Right atrium auricular region (tissue), 2 donors: ENCODE measurements at regions not wholly inside any gene's neighbourhood (a gene's known extent, or its start where the extent isn't known, plus 50 kb on each side); places are given as distances from the start of the nearest gene placed in this dataset.

ENCODE experiments used
- DNase-seq: peaks from one replicate; pipeline ENCODE4 v3.0.0-alpha.2; 2019; ENCODE audit warnings: low spot score
- H3K27ac ChIP-seq, 2 donors: fragments of 200-600 bp; sonication (generic); 1 replicate in 1 of 2; 2 replicates in 1 of 2; pipeline ENCODE4 v1.5.1; 2016 to 2019
- H3K27me3 ChIP-seq, 2 donors: fragments of 200-600 bp; sonication (generic); one replicate each; pipeline versions ENCODE4 v1.5.1 to v1.6.0; 2017 to 2019
- H3K36me3 ChIP-seq: fragments of 200-600 bp; sonication (generic); one replicate; pipeline ENCODE4 v1.5.1; 2016
- H3K4me1 ChIP-seq, 2 donors: fragments of 200-600 bp; sonication (generic); one replicate each; pipeline versions ENCODE4 v1.5.1 to v1.6.0; 2017 to 2019
- H3K4me3 ChIP-seq, 2 donors: fragments of 200-600 bp; sonication (generic); 1 replicate in 1 of 2; 2 replicates in 1 of 2; pipeline ENCODE4 v1.5.1; 2017 to 2019; ENCODE audit warnings: mild to moderate bottlenecking in 1 of 2, moderate library complexity in 1 of 2
- H3K9me3 ChIP-seq, 2 donors: fragments of 200-600 bp; sonication (generic); one replicate each; pipeline ENCODE4 v1.5.1; 2019
- CTCF ChIP-seq, 2 donors: fragments of 200-600 bp; sonication (generic); IDR thresholded peaks; one replicate each; pipeline ENCODE4 v1.5.1; 2019; ENCODE audit warnings: antibody characterized with exemption in 2 of 2

GRCh38 chr2:139230881-139231280 lies 450.7 kb upstream of the NXPH2 start:
- no peak for DNase-seq
- no peak overlapping the region for H3K4me3 ChIP-seq
- TF ChIP-seq CTCF (IDR thresholded peaks at IDR 0.05) = no peak
- no peaks in the 10 kb centered on the region for H3K9me3 ChIP-seq
- H3K4me1 ChIP-seq = no peaks in the 10 kb centered on the region
- H3K27me3 ChIP-seq = no peaks in the 10 kb centered on the region
- no peaks in the 10 kb centered on the region for H3K36me3 ChIP-seq
- no peak overlapping the region for H3K27ac ChIP-seq

- no peaks in the 10 kb centered on the region for H3K9me3 ChIP-seq
- no peak for DNase-seq
These were observed 448.1 kb upstream of the NXPH2 start for GRCh38 chr2:139228276-139228675.

GRCh38 chr2:139225961-139226360 lies 445.8 kb upstream of the NXPH2 start:
- TF ChIP-seq CTCF (IDR thresholded peaks at IDR 0.05) = no peak
- Histone ChIP-seq H3K9me3 (no peaks in the 10 kb centered on the region), H3K4me1 (no peaks in the 10 kb centered on the region), H3K4me3 (no peak overlapping the region), H3K27ac (no peak overlapping the region), H3K27me3 (no peaks in the 10 kb centered on the region), H3K36me3 (no peaks in the 10 kb centered on the region)
- DNase-seq = no peak

More at GRCh38 chr2:139228276-139228675, 448.1 kb upstream of the NXPH2 start:
- Histone ChIP-seq H3K4me3 (no peak overlapping the region), H3K36me3 (no peaks in the 10 kb centered on the region), H3K27ac (no peak overlapping the region), H3K4me1 (no peaks in the 10 kb centered on the region), H3K27me3 (no peaks in the 10 kb centered on the region)
- TF ChIP-seq CTCF (IDR thresholded peaks at IDR 0.05) = no peak

DNA sequence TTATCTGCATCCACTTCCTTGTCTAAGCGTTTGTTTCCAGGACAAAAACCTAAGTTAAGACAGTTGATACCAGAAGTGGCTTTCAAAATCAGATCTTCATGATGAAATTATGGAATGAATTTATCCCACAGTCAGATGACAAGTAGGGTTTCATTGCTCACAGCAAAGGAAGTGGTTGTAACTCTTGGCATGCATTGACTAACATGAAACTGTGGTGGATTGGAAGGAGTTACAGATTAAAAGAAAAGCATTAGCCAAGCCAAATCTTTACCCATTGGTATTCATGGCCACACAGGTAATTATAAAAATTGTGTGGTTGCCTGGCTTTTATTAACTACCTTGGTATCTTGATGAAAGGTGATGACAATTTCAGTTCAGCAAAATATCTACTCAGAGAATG lies 438.0 kb upstream of the NXPH2 start:
- H3K4me3 ChIP-seq = no peak overlapping the region
- no peaks in the 10 kb centered on the region for H3K4me1 ChIP-seq
- H3K9me3 ChIP-seq = no peaks in the 10 kb centered on the region
- no peak overlapping the region for H3K27ac ChIP-seq
- TF ChIP-seq CTCF (IDR thresholded peaks at IDR 0.05) = no peak
- no peaks in the 10 kb centered on the region for H3K36me3 ChIP-seq
- no peak for DNase-seq
- no peaks in the 10 kb centered on the region for H3K27me3 ChIP-seq

DNA sequence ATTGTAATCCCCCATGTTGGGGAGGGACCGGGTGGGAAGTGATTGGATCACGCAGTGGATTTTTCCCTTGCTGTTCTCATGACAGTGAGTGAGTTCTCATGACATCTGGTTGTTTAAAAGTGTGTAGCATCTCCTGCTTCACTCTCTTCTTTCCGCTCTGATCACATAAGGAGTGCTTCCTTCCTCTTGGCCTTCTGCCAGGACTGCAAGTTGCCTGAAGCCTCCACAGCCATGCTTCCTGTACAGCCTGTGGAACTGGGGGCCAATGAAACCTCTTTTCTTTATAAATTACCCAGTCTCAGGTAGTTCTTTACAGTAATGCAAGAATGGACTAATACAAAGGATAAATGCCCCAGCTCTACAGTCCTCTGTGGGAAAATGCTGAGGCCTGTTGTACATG lies 437.5 kb upstream of the NXPH2 start:
- no peaks in the 10 kb centered on the region for H3K36me3 ChIP-seq
- no peaks in the 10 kb centered on the region for H3K4me1 ChIP-seq
- H3K9me3 ChIP-seq = no peaks in the 10 kb centered on the region
- DNase-seq = no peak
- no peaks in the 10 kb centered on the region for H3K27me3 ChIP-seq
- H3K27ac ChIP-seq = no peak overlapping the region
- H3K4me3 ChIP-seq = no peak overlapping the region
- no peak for TF ChIP-seq CTCF (IDR thresholded peaks at IDR 0.05)

GRCh38 chr2:139216435-139216834 lies 436.2 kb upstream of the NXPH2 start:
- no peaks in the 10 kb centered on the region for H3K4me1 ChIP-seq
- no peaks in the 10 kb centered on the region for H3K27me3 ChIP-seq
- DNase-seq = no peak
- H3K4me3 ChIP-seq = no peak overlapping the region
- no peaks in the 10 kb centered on the region for H3K36me3 ChIP-seq
- H3K9me3 ChIP-seq = no peaks in the 10 kb centered on the region
- H3K27ac ChIP-seq = no peak overlapping the region
- no peak for TF ChIP-seq CTCF (IDR thresholded peaks at IDR 0.05)
